GM23248 (cell line): ENCODE measurements at regions not wholly inside any gene's neighbourhood (a gene's known extent, or its start where the extent isn't known, plus 50 kb on each side); places are given as distances from the start of the nearest gene placed in this dataset.
"Not testable (repeated sequence)": the region's sequence is repeated elsewhere in the genome, so short reads cannot be mapped to it uniquely, and the experiment has no call there.

ENCODE experiments used
- DNase-seq: peaks from one replicate; pipeline ENCODE4 v3.0.0-alpha.2; 2015
- H2AFZ ChIP-seq: fragments of 200-600 bp; sonication (generic); 2 replicates; pipeline ENCODE4 v1.6.1; 2016; ENCODE audit warnings: antibody characterized with exemption
- H3F3A ChIP-seq: fragments of 200-600 bp; sonication (generic); 2 replicates; pipeline ENCODE4 v1.6.1; 2016; ENCODE audit warnings: mild to moderate bottlenecking, antibody characterized with exemption, mixed run types; ENCODE audit not compliant: insufficient read depth
- H3K27ac ChIP-seq: fragments of 200-600 bp; sonication (generic); 2 replicates; pipeline ENCODE4 v1.5.1; 2016; ENCODE audit warnings: mild to moderate bottlenecking
- H3K27me3 ChIP-seq: fragments of 200-600 bp; sonication (generic); replicated peaks from 2 replicates; pipeline ENCODE4 v1.6.1; 2016; ENCODE audit warnings: mild to moderate bottlenecking; ENCODE audit not compliant: insufficient read depth
- H3K36me3 ChIP-seq: fragments of 200-600 bp; sonication (generic); 2 replicates; pipeline ENCODE4 v1.6.1; 2016; ENCODE audit warnings: low read depth, mild to moderate bottlenecking
- H3K4me1 ChIP-seq: fragments of 200-600 bp; sonication (generic); 2 replicates; pipeline ENCODE4 v1.6.1; 2016; ENCODE audit warnings: mild to moderate bottlenecking; ENCODE audit not compliant: insufficient read depth
- H3K4me2 ChIP-seq: fragments of 200-600 bp; sonication (generic); one replicate; pipeline ENCODE4 v1.6.1; 2016; ENCODE audit warnings: mild to moderate bottlenecking; ENCODE audit not compliant: unreplicated experiment
- H3K4me3 ChIP-seq: fragments of 200-600 bp; sonication (generic); 2 replicates; pipeline ENCODE4 v1.5.1; 2016; ENCODE audit warnings: mild to moderate bottlenecking
- H3K79me2 ChIP-seq: fragments of 200-600 bp; sonication (generic); 2 replicates; pipeline ENCODE4 v1.6.1; 2016; ENCODE audit warnings: mild to moderate bottlenecking; ENCODE audit not compliant: insufficient read depth
- H3K9ac ChIP-seq: fragments of 200-600 bp; sonication (generic); 2 replicates; pipeline ENCODE4 v1.6.1; 2016; ENCODE audit warnings: mild to moderate bottlenecking
- H3K9me2 ChIP-seq: fragments of 200-600 bp; sonication (generic); 2 replicates; pipeline ENCODE4 v1.6.1; 2016; ENCODE audit warnings: mixed run types, mild to moderate bottlenecking, moderate library complexity; ENCODE audit not compliant: insufficient read depth
- H3K9me3 ChIP-seq: fragments of 200-600 bp; sonication (generic); one replicate; pipeline ENCODE4 v1.6.1; 2017; ENCODE audit warnings: low read depth
- H4K20me1 ChIP-seq: fragments of 200-600 bp; sonication (generic); 2 replicates; pipeline ENCODE4 v1.6.0; 2016; ENCODE audit not compliant: insufficient read depth
- EZH2 ChIP-seq: fragments of 200-600 bp; sonication (generic); IDR thresholded peaks from 2 replicates; pipeline ENCODE4 v1.6.1; 2018; ENCODE audit warnings: antibody characterized with exemption, mild to moderate bottlenecking; ENCODE audit not compliant: insufficient read depth, poor library complexity, severe bottlenecking
- EZH2phosphoT487 ChIP-seq: fragments of 200-600 bp; sonication (generic); IDR thresholded peaks from 2 replicates; pipeline ENCODE4 v1.6.1; 2018; ENCODE audit warnings: antibody characterized with exemption, moderate library complexity, mild to moderate bottlenecking, low read depth; ENCODE audit not compliant: insufficient read depth
- WGBS, 2 experiments: methylation state at CpG; one replicate each; pipeline ENCODE4 v1.1.6; 2015 to 2017; ENCODE audit warnings: low lambda C conversion rate in 2 of 2, low coverage in 1 of 2; ENCODE audit errors: missing lambda C conversion rate in 2 of 2; 5-methylcytosine and 5-hydroxymethylcytosine counted together
- in situ Hi-C: fragments of 300-500 bp; cut with MboI; formaldehyde crosslinking; loops from 2 replicates; pipeline ENCODE4 v1.15.0; 2020

DNA sequence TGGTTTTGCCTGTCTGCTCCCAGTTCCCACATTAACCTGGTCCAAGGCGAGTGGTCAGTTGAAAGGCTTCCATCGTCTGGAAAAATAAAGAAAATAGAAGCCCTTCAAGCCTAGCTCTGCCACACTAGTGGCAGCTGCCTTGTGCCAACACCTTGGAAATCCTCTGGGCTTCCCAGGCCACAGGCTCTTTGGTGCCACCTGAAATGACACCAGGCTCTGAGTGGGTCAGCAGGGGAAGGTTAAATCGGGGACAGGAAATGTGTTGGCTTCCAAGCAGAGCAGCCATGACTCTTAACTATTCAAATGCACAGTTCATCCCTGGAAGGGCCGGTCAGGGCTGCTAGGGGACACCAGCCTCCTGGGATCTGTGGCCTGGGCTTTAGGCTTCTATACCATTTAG lies 558.7 kb downstream of the MATN1 start:
- H3K27ac ChIP-seq, result no peak overlapping the region
- no peak overlapping the region for H3K4me3 ChIP-seq
- no peaks in the 10 kb centered on the region for H3K4me1 ChIP-seq
- in situ Hi-C loops, result no loop called here
- no peak for DNase-seq
- peaks cover 13% of the 10 kb centered on the region for H3K27me3 ChIP-seq
- H3K36me3 ChIP-seq, result no peaks in the 10 kb centered on the region
- H2AFZ ChIP-seq, result no peak overlapping the region
- no peaks in the 10 kb centered on the region for H3K9me2 ChIP-seq
- no peaks in the 10 kb centered on the region for H3F3A ChIP-seq
- TF ChIP-seq EZH2phosphoT487 (no peak), EZH2 (no peak)
- H3K4me2 ChIP-seq, result no peak overlapping the region
- no peaks in the 10 kb centered on the region for H3K79me2 ChIP-seq
- no peaks in the 10 kb centered on the region for H4K20me1 ChIP-seq
- 40 to 45% methylated on average over 4 of the region's 4 CpGs for WGBS, 2 experiments
- H3K9ac ChIP-seq, result no peak overlapping the region
- H3K9me3 ChIP-seq, result no peaks in the 10 kb centered on the region

DNA sequence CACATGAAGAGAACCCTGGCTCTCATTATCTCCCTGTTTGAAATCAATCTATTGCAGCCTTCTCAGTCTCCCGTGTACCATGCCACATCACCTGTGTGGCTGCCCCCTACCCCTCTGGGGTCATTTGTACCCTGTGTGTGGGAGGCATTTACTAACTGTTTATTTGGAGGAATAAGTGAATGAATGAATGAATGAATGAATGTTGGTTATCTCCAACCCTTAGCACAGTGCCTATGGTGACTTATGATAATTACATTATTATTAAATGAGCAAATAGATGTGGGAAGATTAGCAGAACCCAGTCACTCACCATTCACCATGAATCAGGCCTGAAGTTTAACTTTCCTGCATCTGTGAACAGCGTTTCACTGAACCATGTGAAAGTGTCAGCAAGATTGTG lies 560.8 kb downstream of the MATN1 start:
- no peak overlapping the region for H3K4me3 ChIP-seq
- H3K36me3 ChIP-seq, result no peaks in the 10 kb centered on the region
- H4K20me1 ChIP-seq, result no peaks in the 10 kb centered on the region
- in situ Hi-C loops, result no loop called here
- no peaks in the 10 kb centered on the region for H3K9me3 ChIP-seq
- no peaks in the 10 kb centered on the region for H3K4me1 ChIP-seq
- H3F3A ChIP-seq, result no peaks in the 10 kb centered on the region
- DNase-seq, result no peak
- H3K9me2 ChIP-seq, result no peaks in the 10 kb centered on the region
- no peaks in the 10 kb centered on the region for H3K79me2 ChIP-seq
- H3K27ac ChIP-seq, result no peak overlapping the region
- H3K9ac ChIP-seq, result no peak overlapping the region
- H3K27me3 ChIP-seq, result peaks cover 9% of the 10 kb centered on the region
- no peak overlapping the region for H2AFZ ChIP-seq
- no peak overlapping the region for H3K4me2 ChIP-seq
- WGBS, 2 experiments, result 24 to 40% methylated on average over 2 of the region's 2 CpGs
- no peak for TF ChIP-seq EZH2phosphoT487
- TF ChIP-seq EZH2, result no peak

DNA sequence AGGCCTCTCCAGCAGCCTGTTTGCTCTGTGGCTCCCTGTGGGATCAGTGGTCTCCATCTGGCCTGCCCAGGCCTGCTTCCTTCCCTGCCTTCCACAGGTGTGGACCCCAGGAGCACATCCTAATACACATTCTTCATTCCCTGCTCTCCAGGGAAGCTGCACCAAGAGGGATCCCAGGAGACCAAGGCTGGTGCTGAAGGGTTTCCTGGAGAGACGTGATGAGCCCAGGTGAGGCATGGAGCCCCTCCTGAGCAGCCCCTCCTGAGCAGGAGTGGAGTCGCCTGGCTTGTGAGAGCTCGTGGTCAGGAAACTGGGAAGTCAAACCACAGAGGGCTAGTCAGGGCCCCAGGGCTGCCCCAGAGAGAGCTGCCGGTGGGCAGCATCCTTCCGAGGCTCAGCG lies 561.4 kb downstream of the MATN1 start:
- peaks cover 9% of the 10 kb centered on the region for H3K27me3 ChIP-seq
- no peaks in the 10 kb centered on the region for H3F3A ChIP-seq
- H3K4me1 ChIP-seq, result no peaks in the 10 kb centered on the region
- no peaks in the 10 kb centered on the region for H3K9me3 ChIP-seq
- no peak overlapping the region for H2AFZ ChIP-seq
- H3K9me2 ChIP-seq, result no peaks in the 10 kb centered on the region
- no peak overlapping the region for H3K9ac ChIP-seq
- H3K79me2 ChIP-seq, result no peaks in the 10 kb centered on the region
- TF ChIP-seq EZH2phosphoT487 (no peak), EZH2 (no peak)
- in situ Hi-C loops, result no loop called here
- H3K4me3 ChIP-seq, result no peak overlapping the region
- no peaks in the 10 kb centered on the region for H4K20me1 ChIP-seq
- H3K36me3 ChIP-seq, result no peaks in the 10 kb centered on the region
- no peak overlapping the region for H3K4me2 ChIP-seq
- no peak overlapping the region for H3K27ac ChIP-seq
- DNase-seq, result no peak
- 28 to 31% methylated on average over 6 of the region's 6 CpGs for WGBS, 2 experiments

GRCh38 chr1:30160999-30161689 lies 562.2 kb downstream of the MATN1 start:
- no peaks in the 10 kb centered on the region for H4K20me1 ChIP-seq
- H3K27me3 ChIP-seq, result peaks cover 1% of the 10 kb centered on the region; the same call in 1 of the 2 replicates
- H3K79me2 ChIP-seq, result no peaks in the 10 kb centered on the region
- no peak overlapping the region for H3K4me3 ChIP-seq
- H3K9ac ChIP-seq, result no peak overlapping the region
- no peaks in the 10 kb centered on the region for H3K9me2 ChIP-seq
- no peaks in the 10 kb centered on the region for H3K36me3 ChIP-seq
- 50 to 59% methylated on average over 12 of the region's 12 CpGs for WGBS, 2 experiments
- TF ChIP-seq EZH2phosphoT487, result no peak
- no peak for TF ChIP-seq EZH2
- DNase-seq, result no peak
- no peak overlapping the region for H3K4me2 ChIP-seq
- in situ Hi-C loops, result no loop called here
- H3K9me3 ChIP-seq, result no peaks in the 10 kb centered on the region
- H2AFZ ChIP-seq, result no peak overlapping the region
- no peak overlapping the region for H3K27ac ChIP-seq
- no peaks in the 10 kb centered on the region for H3F3A ChIP-seq
- H3K4me1 ChIP-seq, result no peaks in the 10 kb centered on the region

DNA sequence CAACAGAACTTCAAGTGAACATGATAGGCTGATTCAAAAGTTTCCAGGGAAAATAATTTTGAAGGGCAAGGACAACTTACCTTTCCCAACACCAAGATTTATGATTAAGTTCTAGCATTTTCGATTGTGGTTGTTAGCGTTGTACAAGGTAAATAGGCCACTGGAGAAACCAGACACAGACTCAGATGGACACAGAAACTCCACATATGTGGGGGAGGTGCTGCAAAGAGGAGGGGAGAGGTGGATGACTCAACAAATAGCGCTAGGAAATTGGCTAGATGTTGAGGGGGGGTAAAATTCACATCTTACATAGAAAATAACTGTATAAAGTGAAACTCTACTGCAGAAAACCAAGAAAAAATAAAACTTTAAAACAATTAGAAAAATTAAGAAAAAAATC lies 564.4 kb downstream of the MATN1 start:
- no peaks in the 10 kb centered on the region for H3K4me1 ChIP-seq
- no peak for DNase-seq
- H3K27ac ChIP-seq, result no peak overlapping the region
- no peaks in the 10 kb centered on the region for H3K27me3 ChIP-seq
- in situ Hi-C loops, result no loop called here
- H3K9me3 ChIP-seq, result no peaks in the 10 kb centered on the region
- H2AFZ ChIP-seq, result no peak overlapping the region
- no peaks in the 10 kb centered on the region for H4K20me1 ChIP-seq
- H3K9ac ChIP-seq, result no peak overlapping the region
- H3F3A ChIP-seq, result no peaks in the 10 kb centered on the region
- H3K9me2 ChIP-seq, result no peaks in the 10 kb centered on the region
- TF ChIP-seq EZH2phosphoT487 (no peak), EZH2 (no peak)
- 14 to 18% methylated on average over 3 of the region's 3 CpGs for WGBS, 2 experiments
- H3K36me3 ChIP-seq, result no peaks in the 10 kb centered on the region
- H3K4me2 ChIP-seq, result no peak overlapping the region
- H3K4me3 ChIP-seq, result no peak overlapping the region
- no peaks in the 10 kb centered on the region for H3K79me2 ChIP-seq

DNA sequence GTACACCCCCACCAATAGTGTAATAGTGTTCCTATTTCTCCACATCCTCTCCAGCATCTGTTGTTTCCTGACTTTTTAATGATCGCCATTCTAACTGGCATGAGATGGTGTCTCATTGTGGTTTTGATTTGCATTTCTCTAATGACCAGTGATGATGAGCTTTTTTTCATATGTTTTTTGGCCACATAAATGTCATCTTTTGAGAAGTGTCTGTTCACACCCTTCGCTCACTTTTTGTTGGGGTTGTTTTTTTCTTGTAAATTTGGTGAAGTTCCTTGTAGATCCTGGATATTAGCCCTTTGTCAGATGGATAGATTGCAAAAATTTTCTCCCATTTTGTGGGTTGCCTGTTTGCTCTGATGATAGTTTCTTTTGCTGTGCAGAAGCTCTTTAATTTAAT lies 567.7 kb downstream of the MATN1 start:
- in situ Hi-C loops, H3K36me3 ChIP-seq, H3K4me1 ChIP-seq, H3K79me2 ChIP-seq, H3K9me3 ChIP-seq, H4K20me1 ChIP-seq, H3F3A ChIP-seq, H3K9ac ChIP-seq, H3K4me3 ChIP-seq, H2AFZ ChIP-seq, H3K4me2 ChIP-seq, H3K9me2 ChIP-seq, H3K27ac ChIP-seq, DNase-seq, H3K27me3 ChIP-seq: not testable (repeated sequence)
- 59 to 62% methylated on average over 2 of the region's 2 CpGs for WGBS, 2 experiments

DNA sequence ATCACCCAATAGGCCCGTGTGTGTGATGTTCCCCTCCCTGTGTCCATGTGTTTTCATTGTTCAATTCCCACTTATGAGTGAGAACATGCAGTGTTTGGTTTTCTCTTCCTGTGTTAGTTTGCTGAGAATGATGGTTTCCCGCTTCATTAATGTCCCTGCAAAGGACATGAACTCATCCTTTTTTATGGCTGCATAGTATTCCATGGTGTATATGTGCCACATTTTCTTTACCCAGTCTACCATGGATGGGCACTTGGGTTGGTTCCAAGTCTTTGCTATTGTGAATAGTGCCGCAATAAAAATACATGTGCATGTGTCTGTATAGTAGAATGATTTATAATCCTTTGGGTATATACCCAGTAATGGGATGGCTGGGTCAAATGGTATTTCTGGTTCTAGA lies 568.1 kb downstream of the MATN1 start:
- H3K4me3 ChIP-seq, DNase-seq, H2AFZ ChIP-seq, H3F3A ChIP-seq, H3K9me2 ChIP-seq, H3K27ac ChIP-seq, H3K9ac ChIP-seq, H3K9me3 ChIP-seq, H3K4me1 ChIP-seq, H3K36me3 ChIP-seq, H3K79me2 ChIP-seq, H3K4me2 ChIP-seq, in situ Hi-C loops, H3K27me3 ChIP-seq, H4K20me1 ChIP-seq: not testable (repeated sequence)
- 34 to 41% methylated on average over 3 of the region's 3 CpGs for WGBS, 2 experiments
